RWPE2 (cell line): ENCODE measurements at regions not wholly inside any gene's neighbourhood (a gene's known extent, or its start where the extent isn't known, plus 50 kb on each side); places are given as distances from the start of the nearest gene placed in this dataset.

Experiments
- ATAC-seq: fragments of 200-7000 bp; cut with Tn5 transposase; 3 replicates; pipeline ENCODE4 v1.9.1; 2021; ENCODE audit warnings: low read depth
- DNase-seq: peaks from one replicate; pipeline ENCODE4 v3.0.0-alpha.2; 2020; ENCODE audit warnings: low spot score
- H3K27ac ChIP-seq: fragments of 450-650 bp; 2 replicates; pipeline ENCODE4 v1.5.1; 2017; ENCODE audit warnings: mild to moderate bottlenecking; ENCODE audit not compliant: poor library complexity, severe bottlenecking
- H3K27me3 ChIP-seq: fragments of 250-450 bp; sonication (Bioruptor Pico); 2 replicates; pipeline ENCODE4 v1.5.1; 2021; ENCODE audit warnings: mild to moderate bottlenecking, moderate library complexity; ENCODE audit not compliant: insufficient read depth, poor library complexity, severe bottlenecking
- H3K36me3 ChIP-seq: fragments of 250-450 bp; sonication (Bioruptor Pico); 2 replicates; pipeline ENCODE4 v1.5.1; 2020; ENCODE audit warnings: low read depth, mild to moderate bottlenecking, moderate library complexity
- H3K4me1 ChIP-seq: fragments of 250-450 bp; sonication (Bioruptor Pico); 2 replicates; pipeline ENCODE4 v1.5.1; 2021; ENCODE audit warnings: mild to moderate bottlenecking, moderate library complexity; ENCODE audit not compliant: insufficient read depth, poor library complexity, severe bottlenecking
- H3K4me3 ChIP-seq: fragments of 250-450 bp; sonication (Bioruptor Pico); 2 replicates; pipeline ENCODE4 v1.5.1; 2021; ENCODE audit warnings: mild to moderate bottlenecking, moderate library complexity; ENCODE audit not compliant: severe bottlenecking
- H3K9me3 ChIP-seq: fragments of 250-450 bp; sonication (Bioruptor Pico); 2 replicates; pipeline ENCODE4 v1.5.1; 2021; ENCODE audit warnings: mild to moderate bottlenecking, moderate library complexity; ENCODE audit not compliant: severe bottlenecking
- CTCF ChIP-seq: fragments of 450-650 bp; IDR thresholded peaks from one replicate; pipeline ENCODE4 v1.5.1; 2017; ENCODE audit warnings: mild to moderate bottlenecking, moderate library complexity; ENCODE audit not compliant: poor library complexity, severe bottlenecking

- no peak overlapping the region for H3K27ac ChIP-seq
- peaks cover 3% of the 10 kb centered on the region for H3K27me3 ChIP-seq
- ATAC-seq (no peak), DNase-seq (no peak)
- H3K4me1 ChIP-seq = no peaks in the 10 kb centered on the region
- no peaks in the 10 kb centered on the region for H3K36me3 ChIP-seq
- H3K9me3 ChIP-seq = no peaks in the 10 kb centered on the region
- no peak overlapping the region for H3K4me3 ChIP-seq
- TF ChIP-seq CTCF = no peak
Observed at GRCh38 chr3:148531836-148532235, 165.9 kb upstream of the AGTR1 start.

GRCh38 chr3:148532326-148532725, 165.4 kb upstream of the AGTR1 start:
- Histone ChIP-seq H3K27ac (no peak overlapping the region), H3K27me3 (peaks cover 3% of the 10 kb centered on the region), H3K36me3 (no peaks in the 10 kb centered on the region), H3K4me1 (no peaks in the 10 kb centered on the region), H3K4me3 (no peak overlapping the region), H3K9me3 (no peaks in the 10 kb centered on the region)
- TF ChIP-seq CTCF = no peak
- DNase-seq (no peak), ATAC-seq (no peak)

- H3K9me3 ChIP-seq = no peaks in the 10 kb centered on the region
- H3K4me3 ChIP-seq = no peak overlapping the region
- TF ChIP-seq CTCF = no peak
- no peak overlapping the region for H3K27ac ChIP-seq
- ATAC-seq (no peak), DNase-seq (no peak)
- H3K27me3 ChIP-seq = peaks cover 3% of the 10 kb centered on the region
- no peaks in the 10 kb centered on the region for H3K36me3 ChIP-seq
- H3K4me1 ChIP-seq = no peaks in the 10 kb centered on the region
Observed at GRCh38 chr3:148532774-148533173, 164.9 kb upstream of the AGTR1 start.

GRCh38 chr3:148534089-148534988, 163.4 kb upstream of the AGTR1 start:
- Histone ChIP-seq H3K4me3 (no peak overlapping the region), H3K36me3 (no peaks in the 10 kb centered on the region), H3K4me1 (no peaks in the 10 kb centered on the region), H3K9me3 (no peaks in the 10 kb centered on the region), H3K27ac (no peak overlapping the region), H3K27me3 (peaks cover 3% of the 10 kb centered on the region)
- TF ChIP-seq CTCF = no peak
- DNase-seq (no peak), ATAC-seq (no peak)

- DNase-seq = no peak
- no peaks in the 10 kb centered on the region for H3K36me3 ChIP-seq
- H3K4me1 ChIP-seq = no peaks in the 10 kb centered on the region
- no peak for TF ChIP-seq CTCF
- H3K9me3 ChIP-seq = no peaks in the 10 kb centered on the region
- no peak overlapping the region for H3K27ac ChIP-seq
- no peak overlapping the region for H3K4me3 ChIP-seq
- no peak for ATAC-seq
- H3K27me3 ChIP-seq = peaks cover 3% of the 10 kb centered on the region
Observed at GRCh38 chr3:148535001-148535400, 162.7 kb upstream of the AGTR1 start.
